ENCODE measurements at regions not wholly inside any gene's neighbourhood (a gene's known extent, or its start where the extent isn't known, plus 50 kb on each side); places are given as distances from the start of the nearest gene placed in this dataset.

DNA sequence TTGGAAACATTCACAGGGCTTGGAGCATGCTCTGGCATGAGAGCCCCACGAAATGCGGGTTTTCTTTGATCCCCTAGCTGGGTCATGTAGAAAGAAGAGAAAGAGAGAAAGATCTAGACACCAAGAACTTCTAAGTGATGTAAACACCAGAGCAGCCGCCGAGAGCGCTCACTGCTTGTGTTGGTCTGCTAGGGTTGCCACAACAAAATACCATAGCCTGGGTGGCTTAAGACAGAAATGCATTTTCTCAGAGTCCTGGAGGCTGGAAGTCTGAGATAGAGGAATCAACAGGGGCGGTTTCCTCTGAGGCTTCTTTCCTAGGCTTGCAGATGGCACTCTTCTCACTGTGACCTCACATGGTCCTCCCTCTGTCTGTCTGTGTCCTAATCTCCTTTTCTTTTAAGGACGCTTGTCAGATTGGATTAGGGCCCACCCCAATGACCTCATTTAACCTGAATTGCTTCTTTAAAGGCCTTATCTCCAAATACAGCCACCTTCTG is 139.5 kb downstream of the CYLD start:
- Histone ChIP-seq H3K4me1 (peaks cover 0 to 8% (median 5%) of the 10 kb centered on the region in 10 experiments; a peak in 7 of 20 replicates), H3K36me3 (no peaks in the 10 kb centered on the region), H3K27ac (no peak overlapping the region), H3K9ac (no peak overlapping the region), H4K20me1 (no peaks in the 10 kb centered on the region), H3K9me3 (replicated peaks in 1 of 11) (peaks cover 4 to 11% (median 9%) of the 10 kb centered on the region in 11 experiments; a peak in 15 of 22 replicates), H3K4me3 (no peak overlapping the region), H3K4me2 (no peak overlapping the region), H3K27me3 (no peaks in the 10 kb centered on the region)
- no peak for TF ChIP-seq Cebpa-rat (IDR thresholded peaks at IDR 0.05)

DNA sequence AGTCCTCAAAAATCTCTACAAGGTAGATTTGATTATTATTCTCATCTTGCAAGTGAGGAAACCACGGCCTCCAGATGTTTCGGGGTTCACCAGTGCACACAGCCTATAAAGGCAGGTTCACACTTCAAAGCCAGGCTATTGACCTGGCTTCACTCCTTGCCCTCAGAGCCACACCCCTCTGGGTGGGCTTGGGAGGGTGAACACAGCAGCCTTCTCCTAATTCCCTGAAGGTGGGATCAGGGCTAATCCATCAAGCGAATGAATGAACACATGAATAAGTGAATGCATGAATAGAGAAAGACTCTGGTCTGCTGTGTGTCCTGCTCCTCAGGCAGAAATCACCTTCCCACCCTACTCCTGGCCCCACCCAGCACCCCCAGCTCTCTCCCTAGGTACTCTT is 139.0 kb downstream of the CYLD start:
- no peaks in the 10 kb centered on the region for H4K20me1 ChIP-seq

DNA sequence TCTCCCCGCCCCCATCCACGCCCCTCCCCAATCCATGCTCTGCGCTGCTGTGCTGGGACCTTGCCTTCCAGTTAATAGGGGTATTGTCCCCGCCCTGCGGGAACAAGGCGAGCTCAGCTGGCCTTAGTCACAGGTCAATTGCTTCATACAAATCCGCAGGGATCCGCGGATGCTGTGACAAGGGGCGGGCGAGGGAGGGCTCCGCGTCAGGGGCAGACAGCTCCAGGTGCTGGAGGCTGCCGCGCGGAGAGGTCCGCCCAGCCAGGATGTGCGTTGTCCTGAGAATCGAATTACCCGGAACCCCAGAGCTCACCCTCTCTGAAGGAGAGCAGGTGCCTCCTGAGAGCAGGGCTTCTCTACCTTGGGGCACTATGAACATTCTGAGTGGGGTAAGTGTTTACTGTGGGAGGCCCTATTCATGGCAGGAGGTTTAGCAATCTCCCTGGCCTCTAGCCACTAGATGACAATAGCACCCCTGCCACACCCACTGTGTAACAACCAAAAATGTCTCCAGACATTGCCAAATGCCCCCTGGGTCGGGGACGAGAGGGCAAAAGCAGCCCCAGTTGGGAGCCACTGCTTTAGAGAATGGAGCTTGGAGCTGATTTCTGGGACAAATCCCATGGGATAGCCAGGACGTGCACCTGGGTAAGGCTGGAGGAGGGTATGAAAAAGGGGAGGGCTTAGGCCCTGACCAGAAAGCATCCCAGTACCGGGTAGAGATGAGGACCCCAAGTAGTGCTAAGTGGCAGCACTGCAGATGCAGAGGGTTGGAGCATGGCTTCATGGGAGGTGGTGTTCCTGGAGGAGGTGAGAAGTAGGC is 138.2 kb downstream of the CYLD start:
- H3K36me3 ChIP-seq, result no peaks in the 10 kb centered on the region
- no peaks in the 10 kb centered on the region for H3K27me3 ChIP-seq
- peaks cover 4 to 11% (median 9%) of the 10 kb centered on the region in 11 experiments; a peak in 15 of 22 replicates for H3K9me3 ChIP-seq (replicated peaks in 1 of 11)
- H4K20me1 ChIP-seq, result no peaks in the 10 kb centered on the region
- no peak for TF ChIP-seq Cebpa-rat (IDR thresholded peaks at IDR 0.05)
- no peak overlapping the region for H3K9ac ChIP-seq
- no peak overlapping the region for H3K4me3 ChIP-seq
- H3K27ac ChIP-seq, result no peak overlapping the region
- no peak overlapping the region for H3K4me2 ChIP-seq
- peaks cover 0 to 8% (median 5%) of the 10 kb centered on the region in 10 experiments; a peak in 7 of 20 replicates for H3K4me1 ChIP-seq

More for the DNA sequence above, 139.0 kb downstream of the CYLD start:
- Histone ChIP-seq H3K27ac (no peak overlapping the region), H3K27me3 (no peaks in the 10 kb centered on the region), H3K9me3 (replicated peaks in 1 of 11) (peaks cover 4 to 11% (median 9%) of the 10 kb centered on the region in 11 experiments; a peak in 15 of 22 replicates), H3K4me1 (peaks cover 0 to 8% (median 5%) of the 10 kb centered on the region in 10 experiments; a peak in 7 of 20 replicates), H3K9ac (no peak overlapping the region), H3K4me2 (no peak overlapping the region), H3K36me3 (no peaks in the 10 kb centered on the region), H3K4me3 (no peak overlapping the region)
- TF ChIP-seq Cebpa-rat (IDR thresholded peaks at IDR 0.05), result no peak

- Histone ChIP-seq H3K4me3 (no peak overlapping the region), H4K20me1 (no peaks in the 10 kb centered on the region), H3K4me2 (no peak overlapping the region), H3K27ac (no peak overlapping the region), H3K4me1 (peaks cover 0 to 8% (median 5%) of the 10 kb centered on the region in 10 experiments; a peak in 7 of 20 replicates), H3K36me3 (no peaks in the 10 kb centered on the region), H3K9ac (no peak overlapping the region), H3K27me3 (no peaks in the 10 kb centered on the region), H3K9me3 (replicated peaks in 1 of 11) (peaks cover 4 to 11% (median 9%) of the 10 kb centered on the region in 11 experiments; a peak in 15 of 22 replicates)
- TF ChIP-seq Cebpa-rat (IDR thresholded peaks at IDR 0.05), result no peak
These were observed 137.2 kb downstream of the CYLD start for GRCh38 chr16:50878966-50879615.

DNA sequence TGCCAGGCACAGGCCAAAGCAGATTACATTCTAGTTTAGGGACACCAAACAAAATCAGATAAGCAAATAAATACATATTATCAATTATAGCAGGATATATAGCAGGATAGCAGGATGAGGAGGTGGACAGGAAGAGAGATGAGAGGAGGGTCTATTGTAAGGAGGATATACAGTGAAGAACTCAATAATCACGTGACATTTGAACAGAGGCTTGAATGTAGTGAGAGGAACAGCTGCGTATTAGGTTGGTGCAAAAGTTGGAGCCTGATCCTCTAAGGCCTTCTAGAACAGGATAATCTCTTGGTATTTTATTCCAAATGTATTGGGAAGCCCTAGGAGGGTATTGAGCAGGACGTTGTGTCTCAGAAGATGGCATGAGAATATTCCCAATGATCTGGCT is 136.7 kb downstream of the CYLD start:
- H3K4me3 ChIP-seq, result no peak overlapping the region
- H3K4me2 ChIP-seq, result no peak overlapping the region
- H3K9me3 ChIP-seq (replicated peaks in 1 of 11), result peaks cover 2 to 6% (median 4%) of the 10 kb centered on the region in 11 experiments; a peak in 15 of 22 replicates
- no peak overlapping the region for H3K9ac ChIP-seq
- no peak overlapping the region for H3K27ac ChIP-seq
- no peaks in the 10 kb centered on the region for H4K20me1 ChIP-seq
- H3K27me3 ChIP-seq, result no peaks in the 10 kb centered on the region
- TF ChIP-seq Cebpa-rat (IDR thresholded peaks at IDR 0.05), result no peak
- peaks cover 0 to 8% (median 5%) of the 10 kb centered on the region in 10 experiments; a peak in 7 of 20 replicates for H3K4me1 ChIP-seq
- no peaks in the 10 kb centered on the region for H3K36me3 ChIP-seq

DNA sequence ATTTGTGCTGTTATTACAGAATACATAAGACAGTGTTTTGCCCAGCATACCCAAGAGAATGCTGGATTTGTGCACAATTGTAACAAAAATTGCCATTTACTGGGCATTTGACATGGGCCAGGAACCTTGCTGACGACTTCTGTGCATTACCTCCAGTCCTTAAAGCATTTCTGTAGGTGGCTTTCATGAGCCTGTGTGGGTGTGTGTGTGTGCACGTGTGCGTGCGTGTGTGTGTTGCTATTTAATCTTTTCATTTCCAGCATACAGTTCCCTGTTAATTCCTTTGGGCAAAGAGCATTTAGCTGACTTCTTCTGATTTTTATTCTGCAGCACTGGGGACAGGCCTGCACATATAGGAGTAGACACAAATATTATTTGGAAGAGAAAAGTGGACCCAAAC is 134.4 kb downstream of the CYLD start:
- Histone ChIP-seq H3K9me3 (replicated peaks in 1 of 11) (peaks cover 0 to 16% (median 9%) of the 10 kb centered on the region in 11 experiments; a peak in 9 of 22 replicates), H3K36me3 (no peaks in the 10 kb centered on the region), H3K27me3 (no peaks in the 10 kb centered on the region), H3K4me2 (no peak overlapping the region), H4K20me1 (no peaks in the 10 kb centered on the region), H3K27ac (no peak overlapping the region), H3K9ac (no peak overlapping the region), H3K4me3 (no peak overlapping the region), H3K4me1 (no peaks in the 10 kb centered on the region)
- TF ChIP-seq Cebpa-rat (IDR thresholded peaks at IDR 0.05), result no peak

- Histone ChIP-seq H3K27me3 (no peaks in the 10 kb centered on the region), H3K9ac (no peak overlapping the region), H3K9me3 (replicated peaks in 1 of 11) (peaks cover 0 to 15% (median 10%) of the 10 kb centered on the region in 11 experiments; a peak in 9 of 22 replicates), H3K4me1 (no peaks in the 10 kb centered on the region), H3K4me2 (no peak overlapping the region), H3K36me3 (no peaks in the 10 kb centered on the region), H4K20me1 (no peaks in the 10 kb centered on the region), H3K27ac (no peak overlapping the region), H3K4me3 (no peak overlapping the region)
- no peak for TF ChIP-seq Cebpa-rat (IDR thresholded peaks at IDR 0.05)
These were observed 126.7 kb downstream of the CYLD start for GRCh38 chr16:50868577-50868976.

DNA sequence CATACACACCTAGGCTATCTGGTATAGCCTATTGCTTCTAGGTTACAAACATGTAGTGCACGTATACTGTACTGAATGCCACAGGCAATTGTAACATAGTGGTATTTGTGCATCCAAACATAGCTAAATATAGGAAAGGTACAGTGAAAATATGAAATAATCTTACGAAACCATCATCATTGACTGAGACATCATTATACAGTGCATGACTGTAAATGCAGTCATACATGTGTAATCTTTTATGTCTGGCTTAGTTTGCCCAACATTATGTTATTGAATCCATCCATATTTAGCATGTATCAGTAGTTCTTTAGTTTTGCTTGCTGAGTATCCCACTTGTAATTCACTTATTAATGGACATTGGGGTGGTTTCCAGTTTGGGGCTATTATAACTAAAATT is 124.9 kb downstream of the CYLD start:
- Histone ChIP-seq H3K4me2 (no peak overlapping the region), H3K9me3 (replicated peaks in 1 of 11) (peaks cover 0 to 4% (median 0%) of the 10 kb centered on the region in 11 experiments; a peak in 3 of 22 replicates), H3K4me3 (no peak overlapping the region), H3K4me1 (peaks cover 0 to 9% (median 0%) of the 10 kb centered on the region in 10 experiments; a peak in 5 of 20 replicates), H3K27ac (no peak overlapping the region), H3K27me3 (no peaks in the 10 kb centered on the region), H4K20me1 (no peaks in the 10 kb centered on the region), H3K9ac (no peak overlapping the region), H3K36me3 (no peaks in the 10 kb centered on the region)
- no peak for TF ChIP-seq Cebpa-rat (IDR thresholded peaks at IDR 0.05)

- H3K4me2 ChIP-seq, result no peak overlapping the region
- H3K9me3 ChIP-seq (replicated peaks in 1 of 11), result peaks cover 0 to 4% (median 0%) of the 10 kb centered on the region in 11 experiments; a peak in 2 of 22 replicates
- no peak overlapping the region for H3K9ac ChIP-seq
- no peak overlapping the region for H3K4me3 ChIP-seq
- H3K27ac ChIP-seq, result no peak overlapping the region
- no peaks in the 10 kb centered on the region for H4K20me1 ChIP-seq
- no peaks in the 10 kb centered on the region for H3K36me3 ChIP-seq
- no peaks in the 10 kb centered on the region for H3K27me3 ChIP-seq
- H3K4me1 ChIP-seq, result peaks cover 0 to 13% (median 0%) of the 10 kb centered on the region in 10 experiments; a peak in 5 of 20 replicates
- no peak for TF ChIP-seq Cebpa-rat (IDR thresholded peaks at IDR 0.05)
These were observed 122.5 kb downstream of the CYLD start for GRCh38 chr16:50864386-50864785.

Measured in BLaER1 treated with 17β-estradiol and CSF1 and Interleukin-3, amounts not matched to agents 10 nM and 100 nM (cell line).